GM12878 (cell line): ENCODE measurements at regions not wholly inside any gene's neighbourhood (a gene's known extent, or its start where the extent isn't known, plus 50 kb on each side); places are given as distances from the start of the nearest gene placed in this dataset.

Source experiments
- ATAC-seq: fragments of 200-7000 bp; cut with Tn5 transposase; 3 replicates; pipeline ENCODE4 v1.9.1; 2020; ENCODE audit warnings: mild to moderate bottlenecking, moderate library complexity
- BruUV-seq: library from RNA; stranded (reverse); fragments of 400-500 nt; replicated peaks from 2 replicates; lab custom pipeline; 2021; lab: Mats Ljungman, UMichigan
- CTCF ChIA-PET: fragments of 300-600 bp; sonication (Branson Sonifier 250); formaldehyde crosslinking; extraction: SDS; loops from one replicate; lab custom pipeline; 2021; ENCODE audit warnings: inconsistent platforms; lab: Yijun Ruan, JAX
- POLR2A ChIA-PET: fragments of 350-600 bp; formaldehyde crosslinking; extraction: SDS; loops from one replicate; lab custom pipeline; 2021; ENCODE audit warnings: inconsistent platforms; lab: Charles Lee
- RAD21 ChIA-PET: fragments of 300-600 bp; sonication (Branson Sonifier 250); formaldehyde crosslinking; loops from one replicate; lab custom pipeline; 2023; ENCODE audit warnings: antibody characterized with exemption; ENCODE audit not compliant: unreplicated experiment; lab: Charles Lee
- SMC1A ChIA-PET: fragments of 300-600 bp; sonication (Branson Sonifier 250); formaldehyde crosslinking; loops from one replicate; lab custom pipeline; 2023; ENCODE audit not compliant: unreplicated experiment, uncharacterized antibody; lab: Charles Lee
- DNase-seq: peaks from one replicate; pipeline ENCODE4 v3.0.0-alpha.2; 2011; ENCODE audit warnings: low read depth, low spot score
- FAIRE-seq: peaks from 3 replicates; lab custom pipeline; 2011; peaks lifted over from hg19 to GRCh38; lab: Jason Lieb, UNC
- H2AFZ ChIP-seq: 2 replicates; pipeline ENCODE4 v1.6.0; 2011; ENCODE audit warnings: low read depth, low read length, control low read depth; ENCODE audit not compliant: control insufficient read depth
- H3K27ac ChIP-seq: 2 replicates; pipeline ENCODE4 v1.5.1; 2011; ENCODE audit warnings: control low read depth; ENCODE audit not compliant: control insufficient read depth, insufficient read depth
- H3K27me3 ChIP-seq, 2 experiments: replicated peaks in 1 of 2; 2 replicates each; pipeline versions ENCODE4 v1.6.0 to v1.6.1; 2011; ENCODE audit warnings: low read length in 1 of 2; ENCODE audit not compliant: control insufficient read depth in 2 of 2, insufficient read depth in 2 of 2
- H3K36me3 ChIP-seq, 2 experiments: 2 replicates each; pipeline ENCODE4 v1.5.1; 2011; ENCODE audit warnings: low read length in 1 of 2; ENCODE audit not compliant: control insufficient read depth in 2 of 2, insufficient read depth in 2 of 2
- H3K4me1 ChIP-seq: 2 replicates; pipeline ENCODE4 v1.6.1; 2011; ENCODE audit warnings: mild to moderate bottlenecking, low read length, moderate library complexity, mixed read lengths; ENCODE audit not compliant: control insufficient read depth, insufficient read depth
- H3K4me2 ChIP-seq: 2 replicates; pipeline ENCODE4 v1.6.0; 2011; ENCODE audit warnings: control low read depth; ENCODE audit not compliant: control insufficient read depth, insufficient read depth
- H3K4me3 ChIP-seq: fragments of 200-600 bp; sonication (generic); 2 replicates; pipeline ENCODE4 v1.5.1; 2016
- H3K79me2 ChIP-seq: 2 replicates; pipeline ENCODE4 v1.6.0; 2011; ENCODE audit warnings: low read length; ENCODE audit not compliant: control insufficient read depth, insufficient read depth
- H3K9ac ChIP-seq: 2 replicates; pipeline ENCODE4 v1.8.0; 2011; ENCODE audit warnings: low read length, control low read depth, mixed read lengths; ENCODE audit not compliant: control insufficient read depth, insufficient read depth
- H3K9me3 ChIP-seq: replicated peaks from 3 replicates; pipeline ENCODE4 v1.5.1; 2011; ENCODE audit warnings: mild to moderate bottlenecking, low read length; ENCODE audit not compliant: control insufficient read depth, insufficient read depth
- H4K20me1 ChIP-seq: 2 replicates; pipeline ENCODE4 v1.6.0; 2011; ENCODE audit not compliant: control insufficient read depth, insufficient read depth
- BRCA1 ChIP-seq: IDR thresholded peaks from 2 replicates; pipeline ENCODE4 v1.6.1; 2011; ENCODE audit warnings: low read depth, low read length, improper control_type of control experiment
- CTCF ChIP-seq, 3 experiments: IDR thresholded peaks in 2 of 3; conservative IDR thresholded peaks in 1 of 3; 2 replicates each; pipeline ENCODE4 v1.5.1; 2011; ENCODE audit warnings: low read depth in 3 of 3, low read length in 3 of 3, mild to moderate bottlenecking in 3 of 3, control low read depth in 2 of 3, moderate library complexity in 2 of 3, inconsistent platforms in 1 of 3, mixed read lengths in 1 of 3; ENCODE audit not compliant: control insufficient read depth in 2 of 3, insufficient read depth in 1 of 3; ENCODE audit errors: extremely low read depth in 1 of 3
- FOXM1 ChIP-seq: IDR thresholded peaks from 2 replicates; pipeline ENCODE4 v1.6.1; 2012; ENCODE audit warnings: low read depth, mild to moderate bottlenecking, inconsistent platforms, low read length, moderate library complexity
- HDAC2 ChIP-seq: fragments of 200-600 bp; sonication (generic); IDR thresholded peaks from 2 replicates; pipeline ENCODE4 v1.6.1; 2017
- HSF1 ChIP-seq: fragments of 150-350 bp; IDR thresholded peaks from 2 replicates; pipeline ENCODE4 v1.6.1; 2014; ENCODE audit warnings: mild to moderate bottlenecking, low read depth, low read length
- KLF5 ChIP-seq: fragments of 450-650 bp; IDR thresholded peaks from 2 replicates; pipeline ENCODE4 v1.6.1; 2014; ENCODE audit warnings: mild to moderate bottlenecking; ENCODE audit not compliant: partially characterized antibody
- MLLT1 ChIP-seq: fragments of 450-650 bp; IDR thresholded peaks from 2 replicates; pipeline ENCODE4 v1.6.1; 2016; ENCODE audit warnings: mild to moderate bottlenecking
- MTA3 ChIP-seq: IDR thresholded peaks from 2 replicates; pipeline ENCODE4 v1.6.1; 2012; ENCODE audit warnings: low read length, inconsistent platforms, borderline replicate concordance
- NR2C1 ChIP-seq: fragments of 450-650 bp; IDR thresholded peaks from 2 replicates; pipeline ENCODE4 v1.6.1; 2017; ENCODE audit warnings: antibody characterized with exemption, mild to moderate bottlenecking, moderate library complexity
- POLR2A ChIP-seq: IDR thresholded peaks from 2 replicates; pipeline ENCODE4 v1.6.1; 2011; ENCODE audit warnings: low read depth, mild to moderate bottlenecking, low read length
- RAD21 ChIP-seq: IDR thresholded peaks from 2 replicates; pipeline ENCODE4 v1.6.1; 2011; ENCODE audit warnings: mild to moderate bottlenecking, low read depth, low read length, moderate library complexity; ENCODE audit not compliant: insufficient read depth
- REST ChIP-seq: IDR thresholded peaks from 2 replicates; pipeline ENCODE4 v1.6.1; 2012; ENCODE audit warnings: mild to moderate bottlenecking, low read depth, low read length
- RFX5 ChIP-seq: IDR thresholded peaks from 2 replicates; pipeline ENCODE4 v1.6.1; 2011; ENCODE audit warnings: low read depth, low read length, improper control_type of control experiment
- SREBF2 ChIP-seq: IDR thresholded peaks from 2 replicates; pipeline ENCODE4 v1.6.1; 2012; ENCODE audit warnings: mild to moderate bottlenecking, low read length
- YY1 ChIP-seq: IDR thresholded peaks from 2 replicates; pipeline ENCODE4 v1.6.1; 2011; ENCODE audit warnings: low read depth, mild to moderate bottlenecking, low read length
- WGBS: methylation state at CpG from one replicate; pipeline ENCODE4 v1.1.6; 2016; ENCODE audit warnings: low lambda C conversion rate; ENCODE audit not compliant: insufficient replicate concordance, insufficient coverage; ENCODE audit errors: missing lambda C conversion rate; 5-methylcytosine and 5-hydroxymethylcytosine counted together
- in situ Hi-C: fragments of 300-500 bp; cut with MboI; formaldehyde crosslinking; loops from 9 replicates; pipeline ENCODE4 v1.14.3; 2018; ENCODE audit warnings: mixed read lengths
- intact Hi-C: fragments of 100-400 bp; cut with micrococcal nuclease; formaldehyde crosslinking; loops from one replicate; pipeline ENCODE4 v1.14.2; 2022; ENCODE audit not compliant: unreplicated experiment

- no TSS peak for BruUV-seq
- 28% methylated on average over 4 of the region's 4 CpGs for WGBS
- ChIA-PET RAD21 (no interaction called here), POLR2A (no interaction called here), CTCF (no interaction called here), SMC1A (no interaction called here)
- TF ChIP-seq RFX5 (no peak), BRCA1 (no peak), MTA3 (no peak), MLLT1 (no peak), FOXM1 (no peak), CTCF (IDR thresholded peaks at IDR 0.05 in 2 of 3, conservative IDR thresholded peaks at IDR 0.05 in 1 of 3; ENCODE audit: control insufficient read depth in 2 of 3, extremely low read depth in 1 of 3, insufficient read depth in 1 of 3, low read depth in 3 of 3, low read length in 3 of 3) (no peak), POLR2A (no peak), REST (no peak), KLF5 (no peak), RAD21 (no peak), NR2C1 (no peak), HDAC2 (no peak), YY1 (no peak), HSF1 (no peak), SREBF2 (no peak)
- Histone ChIP-seq H3K36me3 (no peaks in the 10 kb centered on the region), H3K4me2 (no peak overlapping the region), H3K9ac (no peak overlapping the region), H2AFZ (no peak overlapping the region), H3K9me3 (no peaks in the 10 kb centered on the region), H3K79me2 (no peaks in the 10 kb centered on the region), H3K27me3 (no peaks in the 10 kb centered on the region), H3K4me3 (no peak overlapping the region), H3K4me1 (no peaks in the 10 kb centered on the region), H4K20me1 (no peaks in the 10 kb centered on the region), H3K27ac (no peak overlapping the region)
- intact Hi-C loops (no loop called here), in situ Hi-C loops (no loop called here)
- no peak for ATAC-seq
- DNase-seq: no peak
- FAIRE-seq: no peak
Measured at GRCh38 chrX:140923118-140923517, 79.3 kb upstream of the SPANXB1 start.
